Kidney (tissue), 13 donors: ENCODE measurements at regions not wholly inside any gene's neighbourhood (a gene's known extent, or its start where the extent isn't known, plus 50 kb on each side); places are given as distances from the start of the nearest gene placed in this dataset.

Source experiments
- DNase-seq, 5 donors: peaks; one replicate each; pipeline ENCODE4 v3.0.0-alpha.2; 2013 to 2020
- FAIRE-seq: peaks from 2 replicates; lab custom pipeline; 2012; peaks lifted over from hg19 to GRCh38; lab: Jason Lieb, UNC
- H3K27ac ChIP-seq, 2 donors: one replicate each; pipeline ENCODE4 v1.7.0; 2013; ENCODE audit warnings: low read depth in 2 of 2, low read length in 2 of 2, inconsistent platforms in 1 of 2
- H3K27me3 ChIP-seq: one replicate; pipeline ENCODE4 v1.7.1; 2013; ENCODE audit warnings: low read length, inconsistent platforms; ENCODE audit not compliant: control insufficient read depth, insufficient read depth
- H3K36me3 ChIP-seq, 3 donors: one replicate each; pipeline versions ENCODE4 v1.7.0 to v1.7.1; 2013; ENCODE audit warnings: low read length in 3 of 3, control low read depth in 1 of 3, inconsistent platforms in 1 of 3; ENCODE audit not compliant: insufficient read depth in 3 of 3, control insufficient read depth in 2 of 3
- H3K4me1 ChIP-seq, 3 donors: one replicate each; pipeline versions ENCODE4 v1.7.0 to v1.7.1; 2013; ENCODE audit warnings: low read length in 3 of 3, inconsistent platforms in 1 of 3, low read depth in 1 of 3; ENCODE audit not compliant: control insufficient read depth in 2 of 3, insufficient read depth in 2 of 3
- H3K4me3 ChIP-seq, 3 donors: one replicate each; pipeline versions ENCODE4 v1.7.0 to v1.8.1; 2013; ENCODE audit warnings: low read length in 3 of 3, control low read depth in 1 of 3, inconsistent platforms in 1 of 3
- H3K9ac ChIP-seq, 3 donors: one replicate each; pipeline versions ENCODE4 v1.7.0 to v1.7.1; 2013; ENCODE audit warnings: low read length in 3 of 3, control low read depth in 1 of 3, inconsistent platforms in 1 of 3
- H3K9me3 ChIP-seq, 3 donors: one replicate each; pipeline versions ENCODE4 v1.7.0 to v1.7.1; 2013; ENCODE audit warnings: low read length in 3 of 3, control low read depth in 1 of 3, inconsistent platforms in 1 of 3; ENCODE audit not compliant: control insufficient read depth in 2 of 3, insufficient read depth in 1 of 3
- CTCF ChIP-seq: IDR thresholded peaks from 3 replicates; pipeline ENCODE4 v1.5.1; 2012; ENCODE audit warnings: mild to moderate bottlenecking, moderate library complexity, borderline replicate concordance; ENCODE audit not compliant: insufficient read depth; ENCODE audit errors: extremely low read depth
- intact Hi-C: fragments of 100-400 bp; cut with DNase I; formaldehyde crosslinking; loops from one replicate; pipeline ENCODE4 v1.11.1; 2022
- donor health status: control.
- donor health status: control.
- donor health status: control.
- donor health status: control.
- donor health status: control.
- donor health status: DM: yes; HTN: yes; CAD: no.
- donor health status: Normal renal cell carcinoma (clear cell type).

DNA sequence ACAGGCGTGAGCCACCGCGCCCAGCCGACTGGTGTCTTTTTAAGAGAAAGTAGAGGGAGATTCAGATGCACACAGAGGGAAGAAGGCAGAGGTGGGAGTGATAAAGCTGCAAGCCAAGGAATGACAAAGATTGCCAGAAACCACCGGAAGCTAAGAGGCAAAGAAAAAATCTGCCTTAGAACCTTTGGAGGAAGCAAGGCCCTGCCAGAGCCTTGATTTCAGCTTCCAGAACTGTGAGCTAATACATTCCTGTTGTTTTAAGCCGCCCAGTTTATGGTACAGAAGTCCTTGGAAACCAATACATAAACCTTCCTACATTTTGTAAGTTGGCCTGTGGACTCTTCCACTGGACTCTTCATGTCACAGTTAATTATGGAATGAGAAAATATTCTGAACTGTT is 71.7 kb upstream of the SOX21 start:
- no peak for DNase-seq
- no peak for TF ChIP-seq CTCF
- Histone ChIP-seq H3K4me3 (no peak overlapping the region), H3K9ac (no peak overlapping the region), H3K36me3 (no peaks in the 10 kb centered on the region), H3K27me3 (no peaks in the 10 kb centered on the region), H3K27ac (no peak overlapping the region), H3K4me1 (no peaks in the 10 kb centered on the region), H3K9me3 (peaks cover 0 to 5% (median 0%) of the 10 kb centered on the region in 3 donors)
- intact Hi-C loops = no loop called here
- no peak for FAIRE-seq

DNA sequence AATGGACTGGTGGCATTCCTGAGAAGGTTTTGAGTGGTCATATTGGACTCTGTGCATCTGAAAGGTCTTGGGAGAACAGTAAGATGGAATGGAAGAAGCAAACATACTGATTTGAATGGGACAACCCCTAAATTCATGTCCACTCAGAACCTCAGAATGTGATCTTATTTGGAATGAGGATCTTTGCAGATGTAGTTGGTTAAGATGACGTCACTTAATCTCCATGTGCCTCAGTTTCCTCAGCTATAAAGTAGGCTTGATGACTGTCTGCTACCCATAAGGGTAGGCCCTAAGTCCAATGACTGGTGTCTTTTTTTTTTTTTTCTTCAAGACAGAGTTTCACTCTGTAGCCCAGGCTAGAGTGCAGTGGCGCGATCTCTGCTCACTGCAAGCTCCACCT is 71.1 kb upstream of the SOX21 start:
- H3K36me3 ChIP-seq = no peaks in the 10 kb centered on the region
- intact Hi-C loops = no loop called here
- H3K27ac ChIP-seq = no peak overlapping the region
- TF ChIP-seq CTCF = no peak
- FAIRE-seq (no peak), DNase-seq (no peak)
- no peak overlapping the region for H3K4me3 ChIP-seq
- no peak overlapping the region for H3K9ac ChIP-seq
- peaks cover 0 to 5% (median 0%) of the 10 kb centered on the region in 3 donors for H3K9me3 ChIP-seq
- no peaks in the 10 kb centered on the region for H3K27me3 ChIP-seq
- no peaks in the 10 kb centered on the region for H3K4me1 ChIP-seq

GRCh38 chr13:94780421-94780820 is 68.1 kb upstream of the SOX21 start:
- Histone ChIP-seq H3K4me3 (no peak overlapping the region), H3K4me1 (no peaks in the 10 kb centered on the region), H3K27ac (no peak overlapping the region), H3K36me3 (no peaks in the 10 kb centered on the region), H3K9ac (no peak overlapping the region), H3K27me3 (no peaks in the 10 kb centered on the region), H3K9me3 (peaks cover 0 to 5% (median 0%) of the 10 kb centered on the region in 3 donors)
- DNase-seq (no peak), FAIRE-seq (no peak)
- intact Hi-C loops = no loop called here
- no peak for TF ChIP-seq CTCF

- intact Hi-C loops = no loop called here
- Histone ChIP-seq H3K27me3 (no peaks in the 10 kb centered on the region), H3K9ac (no peak overlapping the region), H3K36me3 (no peaks in the 10 kb centered on the region), H3K9me3 (peaks cover 0 to 5% (median 0%) of the 10 kb centered on the region in 3 donors), H3K27ac (no peak overlapping the region), H3K4me3 (no peak overlapping the region), H3K4me1 (no peaks in the 10 kb centered on the region)
- FAIRE-seq (no peak), DNase-seq (no peak)
- no peak for TF ChIP-seq CTCF
Measured at GRCh38 chr13:94778986-94779385, 66.6 kb upstream of the SOX21 start.
